IMR-90 (cell line): ENCODE measurements at regions not wholly inside any gene's neighbourhood (a gene's known extent, or its start where the extent isn't known, plus 50 kb on each side); places are given as distances from the start of the nearest gene placed in this dataset.

Experiments used
- ATAC-seq: fragments of 200-7000 bp; cut with Tn5 transposase; 2 replicates; pipeline ENCODE4 v1.9.1; 2020; ENCODE audit warnings: low read depth, mild to moderate bottlenecking, moderate library complexity
- BruUV-seq: library from RNA; stranded (reverse); fragments of 400-500 nt; replicated peaks from 2 replicates; lab custom pipeline; 2021; lab: Mats Ljungman, UMichigan
- CTCF ChIA-PET: fragments of 300-600 bp; formaldehyde crosslinking; extraction: SDS; loops from one replicate; lab custom pipeline; 2021; ENCODE audit warnings: antibody characterized with exemption; lab: Yijun Ruan, JAX
- POLR2A ChIA-PET: fragments of 300-600 bp; sonication (Branson Sonifier 250); formaldehyde crosslinking; loops from one replicate; lab custom pipeline; 2022; ENCODE audit warnings: antibody characterized with exemption; ENCODE audit not compliant: unreplicated experiment; lab: Charles Lee
- DNase-seq: peaks from one replicate; pipeline ENCODE4 v3.0.0; 2013
- H2AFZ ChIP-seq: replicated peaks from 2 replicates; pipeline ENCODE3; 2013; ENCODE audit warnings: low read length, mild to moderate bottlenecking; ENCODE audit not compliant: poor library complexity
- H2AK5ac ChIP-seq: 2 replicates; pipeline ENCODE4 v1.6.1; 2013; ENCODE audit warnings: low read depth, low read length, inconsistent platforms
- H2AK9ac ChIP-seq: replicated peaks from 2 replicates; pipeline ENCODE3; 2013; ENCODE audit warnings: mild to moderate bottlenecking, low read depth, low read length, moderate library complexity; ENCODE audit not compliant: poor library complexity
- H2BK120ac ChIP-seq: 2 replicates; pipeline ENCODE4 v1.6.1; 2013; ENCODE audit warnings: low read depth, low read length, inconsistent platforms
- H2BK15ac ChIP-seq: 3 replicates; pipeline ENCODE4 v1.6.1; 2013; ENCODE audit warnings: low read depth, low read length, inconsistent platforms
- H2BK20ac ChIP-seq: 2 replicates; pipeline ENCODE4 v1.6.1; 2013; ENCODE audit warnings: low read depth, mild to moderate bottlenecking, inconsistent platforms, low read length, moderate library complexity
- H2BK5ac ChIP-seq: 2 replicates; pipeline ENCODE4 v1.6.1; 2013; ENCODE audit warnings: mild to moderate bottlenecking, low read depth, low read length, inconsistent platforms; ENCODE audit not compliant: poor library complexity, severe bottlenecking
- H3K14ac ChIP-seq: replicated peaks from 2 replicates; pipeline ENCODE4 v1.6.1; 2013; ENCODE audit warnings: low read depth, low read length, inconsistent platforms
- H3K18ac ChIP-seq: 2 replicates; pipeline ENCODE4 v1.6.1; 2013; ENCODE audit warnings: low read depth, low read length, control low read depth
- H3K23ac ChIP-seq: 2 replicates; pipeline ENCODE4 v1.6.1; 2013; ENCODE audit warnings: low read depth, low read length, inconsistent platforms
- H3K27ac ChIP-seq: 2 replicates; pipeline ENCODE4 v1.5.1; 2013; ENCODE audit warnings: mild to moderate bottlenecking, control low read depth, low read length; ENCODE audit not compliant: insufficient read depth
- H3K27me3 ChIP-seq: 2 replicates; pipeline ENCODE4 v1.6.1; 2013; ENCODE audit warnings: low read length; ENCODE audit not compliant: control insufficient read depth, insufficient read depth
- H3K36me3 ChIP-seq: 2 replicates; pipeline ENCODE4 v1.6.1; 2013; ENCODE audit warnings: low read length, mixed read lengths; ENCODE audit not compliant: control insufficient read depth, insufficient read depth
- H3K4ac ChIP-seq: 2 replicates; pipeline ENCODE4 v1.6.1; 2013; ENCODE audit warnings: low read depth, low read length, inconsistent platforms
- H3K4me1 ChIP-seq: 2 replicates; pipeline ENCODE4 v1.6.1; 2013; ENCODE audit warnings: low read length, mixed read lengths; ENCODE audit not compliant: control insufficient read depth, insufficient read depth
- H3K4me2 ChIP-seq: 2 replicates; pipeline ENCODE4 v1.6.1; 2013; ENCODE audit warnings: low read depth, mild to moderate bottlenecking, control low read depth, low read length, moderate library complexity
- H3K4me3 ChIP-seq: 2 replicates; pipeline ENCODE4 v1.5.1; 2013; ENCODE audit warnings: low read depth, mild to moderate bottlenecking, control low read depth, low read length, moderate library complexity; ENCODE audit not compliant: insufficient read depth
- H3K56ac ChIP-seq: 2 replicates; pipeline ENCODE4 v1.6.1; 2013; ENCODE audit warnings: low read length, inconsistent platforms; ENCODE audit not compliant: insufficient read depth; ENCODE audit errors: extremely low read depth
- H3K79me1 ChIP-seq, 2 experiments: 2 replicates each; pipeline ENCODE4 v1.6.1; 2013; ENCODE audit warnings: low read length in 2 of 2, inconsistent platforms in 1 of 2, low read depth in 1 of 2
- H3K9ac ChIP-seq: 2 replicates; pipeline ENCODE4 v1.6.1; 2013; ENCODE audit warnings: low read depth, low read length, control low read depth
- H3K9me1 ChIP-seq: 2 replicates; pipeline ENCODE4 v1.6.1; 2013; ENCODE audit warnings: low read length, inconsistent platforms; ENCODE audit not compliant: insufficient read depth
- H3K9me3 ChIP-seq: 2 replicates; pipeline ENCODE4 v1.6.1; 2013; ENCODE audit warnings: low read length; ENCODE audit not compliant: control insufficient read depth, insufficient read depth
- H4K20me1 ChIP-seq: 2 replicates; pipeline ENCODE4 v1.6.1; 2013; ENCODE audit warnings: low read length, inconsistent platforms; ENCODE audit not compliant: insufficient read depth
- H4K5ac ChIP-seq: 2 replicates; pipeline ENCODE4 v1.6.1; 2013; ENCODE audit warnings: mild to moderate bottlenecking, low read depth, low read length, control low read depth
- H4K8ac ChIP-seq, 2 experiments: 2 replicates each; pipeline ENCODE4 v1.6.1; 2013; ENCODE audit warnings: low read depth in 2 of 2, low read length in 2 of 2, control low read depth in 1 of 2, inconsistent platforms in 1 of 2
- H4K91ac ChIP-seq: 2 replicates; pipeline ENCODE4 v1.6.1; 2013; ENCODE audit warnings: low read depth, low read length, inconsistent platforms; ENCODE audit not compliant: insufficient read depth
- BHLHE40 ChIP-seq: fragments of 150-350 bp; IDR thresholded peaks from 2 replicates; pipeline ENCODE4 v1.6.1; 2016; ENCODE audit warnings: mild to moderate bottlenecking, low read depth, low read length
- CEBPB ChIP-seq: IDR thresholded peaks from 2 replicates; pipeline ENCODE4 v1.6.1; 2012; ENCODE audit warnings: low read depth, low read length, improper control_type of control experiment
- CHD1 ChIP-seq: IDR thresholded peaks from 2 replicates; pipeline ENCODE4 v1.6.1; 2012; ENCODE audit warnings: low read depth, low read length, improper control_type of control experiment
- FOS ChIP-seq: fragments of 150-350 bp; IDR thresholded peaks from 2 replicates; pipeline ENCODE4 v1.6.1; 2016; ENCODE audit warnings: low read depth, low read length
- MAZ ChIP-seq: IDR thresholded peaks from 2 replicates; pipeline ENCODE4 v1.6.1; 2012; ENCODE audit warnings: low read depth, mild to moderate bottlenecking, low read length, improper control_type of control experiment, moderate library complexity, borderline replicate concordance
- MXI1 ChIP-seq: IDR thresholded peaks from 2 replicates; pipeline ENCODE4 v1.6.1; 2012; ENCODE audit warnings: low read depth, mild to moderate bottlenecking, low read length, moderate library complexity, borderline replicate concordance
- NFE2L2 ChIP-seq: fragments of 150-350 bp; IDR thresholded peaks from 2 replicates; pipeline ENCODE4 v1.6.1; 2016; ENCODE audit warnings: low read depth, mild to moderate bottlenecking, low read length
- POLR2A ChIP-seq: IDR thresholded peaks from 2 replicates; pipeline ENCODE4 v1.6.1; 2012; ENCODE audit warnings: mild to moderate bottlenecking, low read depth, low read length
- RCOR1 ChIP-seq: IDR thresholded peaks from 2 replicates; pipeline ENCODE4 v1.6.1; 2012; ENCODE audit warnings: mild to moderate bottlenecking, low read length, improper control_type of control experiment; ENCODE audit not compliant: insufficient replicate concordance
- RFX5 ChIP-seq: IDR thresholded peaks from 2 replicates; pipeline ENCODE4 v1.8.0; 2012; ENCODE audit warnings: low read depth, mild to moderate bottlenecking, low read length, moderate library complexity
- USF2 ChIP-seq: fragments of 150-350 bp; IDR thresholded peaks from 2 replicates; pipeline ENCODE4 v1.6.1; 2017; ENCODE audit warnings: mild to moderate bottlenecking, antibody characterized with exemption, low read length, low read depth
- WGBS, 2 experiments: methylation state at CpG; one replicate each; pipeline versions ENCODE4 v1.1.5 to v1.1.7; 2013; ENCODE audit warnings: missing lambda C conversion rate in 2 of 2; ENCODE audit not compliant: insufficient read length in 1 of 2; ENCODE audit errors: extremely low coverage in 2 of 2; 5-methylcytosine and 5-hydroxymethylcytosine counted together
- dilution Hi-C: fragments of 300-500 bp; cut with HindIII; formaldehyde crosslinking; loops from one replicate; pipeline ENCODE4 v1.14.3; 2018; ENCODE audit warnings: low sequenced_read_pairs; ENCODE audit not compliant: unreplicated experiment
- in situ Hi-C: fragments of 300-500 bp; cut with MboI; formaldehyde crosslinking; loops from 3 replicates; pipeline ENCODE4 v1.14.3; 2019; ENCODE audit warnings: low sequenced_read_pairs, inconsistent platforms, mixed read lengths
- intact Hi-C: fragments of 100-400 bp; cut with micrococcal nuclease; formaldehyde crosslinking; loops from 2 replicates; pipeline ENCODE4 v1.10.0; 2022
- TF ChIP-seq, protein P1 (sequence below): fragments of 150-350 bp; IDR thresholded peaks from 2 replicates; pipeline ENCODE4 v1.6.1; 2016; ENCODE audit warnings: low read depth, mild to moderate bottlenecking, low read length, moderate library complexity, borderline replicate concordance

DNA sequence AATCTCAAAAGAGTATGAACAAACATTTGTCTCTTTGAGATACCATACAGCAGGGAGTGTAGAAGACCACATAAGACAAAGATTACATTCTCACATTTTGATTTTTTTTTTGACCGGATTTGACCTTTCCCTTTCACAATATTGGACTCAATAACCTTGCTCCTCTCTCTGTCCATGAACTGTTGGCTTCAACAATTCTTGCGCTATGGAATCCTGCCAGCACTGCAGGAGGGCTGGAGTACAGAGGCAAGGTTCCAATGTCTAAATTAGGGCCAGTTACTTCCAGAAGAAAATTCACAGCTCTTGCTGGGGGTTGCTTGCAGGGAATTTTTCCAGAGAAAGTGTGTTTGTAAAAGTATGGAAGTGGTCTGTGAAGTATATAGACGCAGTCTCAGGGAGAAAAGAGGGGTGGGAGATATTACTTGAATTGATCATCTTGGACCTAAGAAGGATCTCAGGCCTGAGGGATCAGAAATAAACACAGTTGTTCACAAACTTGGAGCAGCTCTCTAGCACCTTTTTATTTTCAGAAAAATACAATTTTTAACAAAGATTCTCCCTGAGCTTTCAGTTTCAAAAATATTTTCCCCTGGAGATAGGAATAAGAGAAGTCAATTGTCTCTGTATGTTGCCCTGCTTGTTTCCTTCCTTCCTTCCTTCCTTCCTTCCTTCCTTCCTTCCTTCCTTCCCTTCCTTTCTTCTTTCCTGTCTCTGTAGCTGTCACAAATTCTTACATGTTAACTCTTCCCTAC lies 765.9 kb downstream of the BCKDHB start:
- H3K18ac ChIP-seq, result no peak overlapping the region
- no peak overlapping the region for H4K8ac ChIP-seq
- no peak overlapping the region for H3K56ac ChIP-seq
- H2BK15ac ChIP-seq, result no peak overlapping the region
- H4K20me1 ChIP-seq, result no peaks in the 10 kb centered on the region
- no peak overlapping the region for H4K5ac ChIP-seq
- H2BK20ac ChIP-seq, result no peak overlapping the region
- H3K27ac ChIP-seq, result no peak overlapping the region
- no peak for DNase-seq
- no peak for TF ChIP-seq CHD1
- no peak for TF ChIP-seq CEBPB
- no peak for TF ChIP-seq USF2
- no peak for TF ChIP-seq RCOR1
- no peak for TF ChIP-seq RFX5
- no peak for TF ChIP-seq NFE2L2
- TF ChIP-seq, protein P1, sequence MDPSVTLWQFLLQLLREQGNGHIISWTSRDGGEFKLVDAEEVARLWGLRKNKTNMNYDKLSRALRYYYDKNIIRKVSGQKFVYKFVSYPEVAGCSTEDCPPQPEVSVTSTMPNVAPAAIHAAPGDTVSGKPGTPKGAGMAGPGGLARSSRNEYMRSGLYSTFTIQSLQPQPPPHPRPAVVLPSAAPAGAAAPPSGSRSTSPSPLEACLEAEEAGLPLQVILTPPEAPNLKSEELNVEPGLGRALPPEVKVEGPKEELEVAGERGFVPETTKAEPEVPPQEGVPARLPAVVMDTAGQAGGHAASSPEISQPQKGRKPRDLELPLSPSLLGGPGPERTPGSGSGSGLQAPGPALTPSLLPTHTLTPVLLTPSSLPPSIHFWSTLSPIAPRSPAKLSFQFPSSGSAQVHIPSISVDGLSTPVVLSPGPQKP, result no peak
- TF ChIP-seq MXI1, result no peak
- no peak for TF ChIP-seq BHLHE40
- no peak for TF ChIP-seq POLR2A
- TF ChIP-seq FOS, result no peak
- TF ChIP-seq MAZ, result no peak
- intact Hi-C loops, result no loop called here
- no CpG with 5 or more reads among the region's 3 CpGs for WGBS, 2 experiments
- POLR2A ChIA-PET, result no interaction called here
- no peaks in the 10 kb centered on the region for H3K4me1 ChIP-seq
- H3K4me2 ChIP-seq, result no peak overlapping the region
- H3K27me3 ChIP-seq, result no peaks in the 10 kb centered on the region
- no peaks in the 10 kb centered on the region for H3K36me3 ChIP-seq
- in situ Hi-C loops, result no loop called here
- no peaks in the 10 kb centered on the region for H3K9me3 ChIP-seq
- no peak overlapping the region for H3K9ac ChIP-seq
- H2AK5ac ChIP-seq, result no peak overlapping the region
- no peak overlapping the region for H4K91ac ChIP-seq
- no peak overlapping the region for H3K23ac ChIP-seq
- H2AFZ ChIP-seq, result no peak overlapping the region
- no peaks in the 10 kb centered on the region for H3K9me1 ChIP-seq
- no peak overlapping the region for H2BK5ac ChIP-seq
- ATAC-seq, result no peak
- no peak overlapping the region for H3K4me3 ChIP-seq
- CTCF ChIA-PET, result no interaction called here
- no peaks in the 10 kb centered on the region for H3K79me1 ChIP-seq
- no peak overlapping the region for H2BK120ac ChIP-seq
- no peak overlapping the region for H3K14ac ChIP-seq
- no TSS peak for BruUV-seq
- no peak overlapping the region for H2AK9ac ChIP-seq
- no peak overlapping the region for H3K4ac ChIP-seq
- dilution Hi-C loops, result no loop called here
